ENCODE measurements at regions not wholly inside any gene's neighbourhood (a gene's known extent, or its start where the extent isn't known, plus 50 kb on each side); places are given as distances from the start of the nearest gene placed in this dataset.

DNA sequence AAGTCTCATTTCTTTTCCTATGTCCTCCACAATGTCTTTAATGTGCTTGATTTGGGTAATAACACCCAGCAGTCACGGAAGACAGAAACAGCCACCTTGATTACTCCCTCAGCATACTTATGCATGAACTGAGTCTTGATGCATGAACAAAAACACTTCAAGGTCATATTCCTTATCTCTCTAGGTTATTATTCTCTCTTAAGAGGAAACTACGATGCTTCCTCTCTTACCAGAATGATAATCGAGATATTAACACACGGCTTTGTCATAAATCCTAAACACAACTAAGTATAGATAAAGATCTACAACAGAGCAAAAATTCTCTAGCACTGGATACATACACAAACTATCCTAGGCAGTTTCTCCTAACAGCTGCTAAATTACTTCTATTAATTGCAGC, 583.5 kb upstream of the ATP2B1 start:
- Histone ChIP-seq H3K9me3 (ENCODE audit: low read length) (no peaks in the 10 kb centered on the region), H3K4me2 (ENCODE audit: low read length) (no peak overlapping the region), H3K9me2 (ENCODE audit: insufficient read depth, low read length) (no peaks in the 10 kb centered on the region), H3K27ac (ENCODE audit: low read length) (no peak overlapping the region), H3K27me3 (ENCODE audit: insufficient read depth, low read depth, low read length) (no peaks in the 10 kb centered on the region), H2AFZ (ENCODE audit: low read depth, low read length) (no peak overlapping the region), H3K4me3 (ENCODE audit: low read length) (no peak overlapping the region), H3K9ac (ENCODE audit: low read length) (no peak overlapping the region), H4K20me1 (ENCODE audit: insufficient read depth) (no peaks in the 10 kb centered on the region), H3K36me3 (ENCODE audit: insufficient read depth, low read length) (no peaks in the 10 kb centered on the region), H3K79me2 (replicated peaks; ENCODE audit: insufficient read depth, low read length) (no peaks in the 10 kb centered on the region), H3F3A (ENCODE audit: insufficient read depth, low read length, poor library complexity, severe bottlenecking) (no peaks in the 10 kb centered on the region)
- TF ChIP-seq SMC3 (conservative IDR thresholded peaks at IDR 0.05; ENCODE audit: poor library complexity) (no peak), EZH2 (IDR thresholded peaks at IDR 0.05; ENCODE audit: borderline replicate concordance, insufficient read depth, low read length, poor library complexity, severe bottlenecking) (no peak), POLR2AphosphoS5 (IDR thresholded peaks at IDR 0.05) (no peak)
- TF ChIP-seq, protein P1, sequence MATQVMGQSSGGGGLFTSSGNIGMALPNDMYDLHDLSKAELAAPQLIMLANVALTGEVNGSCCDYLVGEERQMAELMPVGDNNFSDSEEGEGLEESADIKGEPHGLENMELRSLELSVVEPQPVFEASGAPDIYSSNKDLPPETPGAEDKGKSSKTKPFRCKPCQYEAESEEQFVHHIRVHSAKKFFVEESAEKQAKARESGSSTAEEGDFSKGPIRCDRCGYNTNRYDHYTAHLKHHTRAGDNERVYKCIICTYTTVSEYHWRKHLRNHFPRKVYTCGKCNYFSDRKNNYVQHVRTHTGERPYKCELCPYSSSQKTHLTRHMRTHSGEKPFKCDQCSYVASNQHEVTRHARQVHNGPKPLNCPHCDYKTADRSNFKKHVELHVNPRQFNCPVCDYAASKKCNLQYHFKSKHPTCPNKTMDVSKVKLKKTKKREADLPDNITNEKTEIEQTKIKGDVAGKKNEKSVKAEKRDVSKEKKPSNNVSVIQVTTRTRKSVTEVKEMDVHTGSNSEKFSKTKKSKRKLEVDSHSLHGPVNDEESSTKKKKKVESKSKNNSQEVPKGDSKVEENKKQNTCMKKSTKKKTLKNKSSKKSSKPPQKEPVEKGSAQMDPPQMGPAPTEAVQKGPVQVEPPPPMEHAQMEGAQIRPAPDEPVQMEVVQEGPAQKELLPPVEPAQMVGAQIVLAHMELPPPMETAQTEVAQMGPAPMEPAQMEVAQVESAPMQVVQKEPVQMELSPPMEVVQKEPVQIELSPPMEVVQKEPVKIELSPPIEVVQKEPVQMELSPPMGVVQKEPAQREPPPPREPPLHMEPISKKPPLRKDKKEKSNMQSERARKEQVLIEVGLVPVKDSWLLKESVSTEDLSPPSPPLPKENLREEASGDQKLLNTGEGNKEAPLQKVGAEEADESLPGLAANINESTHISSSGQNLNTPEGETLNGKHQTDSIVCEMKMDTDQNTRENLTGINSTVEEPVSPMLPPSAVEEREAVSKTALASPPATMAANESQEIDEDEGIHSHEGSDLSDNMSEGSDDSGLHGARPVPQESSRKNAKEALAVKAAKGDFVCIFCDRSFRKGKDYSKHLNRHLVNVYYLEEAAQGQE (IDR thresholded peaks at IDR 0.05; ENCODE audit: borderline replicate concordance): no peak

GRCh38 chr12:90290980-90291975, 582.6 kb upstream of the ATP2B1 start:
- no peak overlapping the region for H3K9ac ChIP-seq (ENCODE audit: low read length)
- H3F3A ChIP-seq (ENCODE audit: insufficient read depth, low read length, poor library complexity, severe bottlenecking): no peaks in the 10 kb centered on the region
- H2AFZ ChIP-seq (ENCODE audit: low read depth, low read length): no peak overlapping the region
- TF ChIP-seq TAF1 (IDR thresholded peaks at IDR 0.05; ENCODE audit: low read depth) (no peak), SMC3 (conservative IDR thresholded peaks at IDR 0.05; ENCODE audit: poor library complexity) (no peak), EZH2 (IDR thresholded peaks at IDR 0.05; ENCODE audit: borderline replicate concordance, insufficient read depth, low read length, poor library complexity, severe bottlenecking) (no peak)
- no peaks in the 10 kb centered on the region for H3K9me2 ChIP-seq (ENCODE audit: insufficient read depth, low read length)
- no peaks in the 10 kb centered on the region for H3K36me3 ChIP-seq (ENCODE audit: insufficient read depth, low read length)
- H3K4me3 ChIP-seq (ENCODE audit: low read length): no peak overlapping the region
- H4K20me1 ChIP-seq (ENCODE audit: insufficient read depth): no peaks in the 10 kb centered on the region
- H3K27me3 ChIP-seq (ENCODE audit: insufficient read depth, low read depth, low read length): no peaks in the 10 kb centered on the region
- no peaks in the 10 kb centered on the region for H3K9me3 ChIP-seq (ENCODE audit: low read length)
- H3K27ac ChIP-seq (ENCODE audit: low read length): no peak overlapping the region
- H3K79me2 ChIP-seq (replicated peaks; ENCODE audit: insufficient read depth, low read length): no peaks in the 10 kb centered on the region
- no peak overlapping the region for H3K4me2 ChIP-seq (ENCODE audit: low read length)

GRCh38 chr12:90287585-90287984, 578.9 kb upstream of the ATP2B1 start:
- no peak overlapping the region for H3K4me2 ChIP-seq (ENCODE audit: low read length)
- no peaks in the 10 kb centered on the region for H3K36me3 ChIP-seq (ENCODE audit: insufficient read depth, low read length)
- H2AFZ ChIP-seq (ENCODE audit: low read depth, low read length): no peak overlapping the region
- H3K79me2 ChIP-seq (replicated peaks; ENCODE audit: insufficient read depth, low read length): no peaks in the 10 kb centered on the region
- no peaks in the 10 kb centered on the region for H3K9me3 ChIP-seq (ENCODE audit: low read length)
- H4K20me1 ChIP-seq (ENCODE audit: insufficient read depth): no peaks in the 10 kb centered on the region
- H3K27me3 ChIP-seq (ENCODE audit: insufficient read depth, low read depth, low read length): no peaks in the 10 kb centered on the region
- no peak overlapping the region for H3K27ac ChIP-seq (ENCODE audit: low read length)
- H3F3A ChIP-seq (ENCODE audit: insufficient read depth, low read length, poor library complexity, severe bottlenecking): no peaks in the 10 kb centered on the region
- no peak overlapping the region for H3K4me3 ChIP-seq (ENCODE audit: low read length)
- H3K9ac ChIP-seq (ENCODE audit: low read length): no peak overlapping the region
- no peaks in the 10 kb centered on the region for H3K9me2 ChIP-seq (ENCODE audit: insufficient read depth, low read length)
- TF ChIP-seq TAF1 (IDR thresholded peaks at IDR 0.05; ENCODE audit: low read depth): no peak
- no peak for TF ChIP-seq EZH2 (IDR thresholded peaks at IDR 0.05; ENCODE audit: borderline replicate concordance, insufficient read depth, low read length, poor library complexity, severe bottlenecking)
- TF ChIP-seq MXI1 (conservative IDR thresholded peaks at IDR 0.05; ENCODE audit: poor library complexity, severe bottlenecking): no peak
- TF ChIP-seq RAD21 (conservative IDR thresholded peaks at IDR 0.05): no peak
- TF ChIP-seq, protein P2, sequence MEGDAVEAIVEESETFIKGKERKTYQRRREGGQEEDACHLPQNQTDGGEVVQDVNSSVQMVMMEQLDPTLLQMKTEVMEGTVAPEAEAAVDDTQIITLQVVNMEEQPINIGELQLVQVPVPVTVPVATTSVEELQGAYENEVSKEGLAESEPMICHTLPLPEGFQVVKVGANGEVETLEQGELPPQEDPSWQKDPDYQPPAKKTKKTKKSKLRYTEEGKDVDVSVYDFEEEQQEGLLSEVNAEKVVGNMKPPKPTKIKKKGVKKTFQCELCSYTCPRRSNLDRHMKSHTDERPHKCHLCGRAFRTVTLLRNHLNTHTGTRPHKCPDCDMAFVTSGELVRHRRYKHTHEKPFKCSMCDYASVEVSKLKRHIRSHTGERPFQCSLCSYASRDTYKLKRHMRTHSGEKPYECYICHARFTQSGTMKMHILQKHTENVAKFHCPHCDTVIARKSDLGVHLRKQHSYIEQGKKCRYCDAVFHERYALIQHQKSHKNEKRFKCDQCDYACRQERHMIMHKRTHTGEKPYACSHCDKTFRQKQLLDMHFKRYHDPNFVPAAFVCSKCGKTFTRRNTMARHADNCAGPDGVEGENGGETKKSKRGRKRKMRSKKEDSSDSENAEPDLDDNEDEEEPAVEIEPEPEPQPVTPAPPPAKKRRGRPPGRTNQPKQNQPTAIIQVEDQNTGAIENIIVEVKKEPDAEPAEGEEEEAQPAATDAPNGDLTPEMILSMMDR (IDR thresholded peaks at IDR 0.05; ENCODE audit: poor library complexity, severe bottlenecking): no peak
- TF ChIP-seq, protein P1 (IDR thresholded peaks at IDR 0.05; ENCODE audit: borderline replicate concordance): no peak
- TF ChIP-seq SMC3 (conservative IDR thresholded peaks at IDR 0.05; ENCODE audit: poor library complexity): no peak
- TF ChIP-seq EP300 (conservative IDR thresholded peaks at IDR 0.05; ENCODE audit: poor library complexity, severe bottlenecking): no peak
- TF ChIP-seq POLR2AphosphoS5 (IDR thresholded peaks at IDR 0.05): no peak

Data from neural cell (in vitro differentiated cells).